PC-3 (cell line): ENCODE measurements at regions not wholly inside any gene's neighbourhood (a gene's known extent, or its start where the extent isn't known, plus 50 kb on each side); places are given as distances from the start of the nearest gene placed in this dataset.
"Not testable (repeated sequence)": the region's sequence is repeated elsewhere in the genome, so short reads cannot be mapped to it uniquely, and the experiment has no call there.

Source experiments
- ATAC-seq: fragments of 200-7000 bp; cut with Tn5 transposase; 2 replicates; pipeline ENCODE4 v1.9.1; 2020; ENCODE audit warnings: mild to moderate bottlenecking, moderate library complexity
- BruUV-seq: library from RNA; stranded (reverse); fragments of 400-500 nt; replicated peaks from 2 replicates; lab custom pipeline; 2021; lab: Mats Ljungman, UMichigan
- CTCF ChIA-PET: fragments of 300-600 bp; sonication (Branson Sonifier 250); formaldehyde crosslinking; loops from one replicate; lab custom pipeline; 2022; ENCODE audit warnings: antibody characterized with exemption; lab: Charles Lee
- POLR2A ChIA-PET: fragments of 300-600 bp; sonication (Branson Sonifier 250); formaldehyde crosslinking; loops from one replicate; lab custom pipeline; 2022; ENCODE audit warnings: antibody characterized with exemption; ENCODE audit not compliant: unreplicated experiment; lab: Charles Lee
- DNase-seq: peaks from one replicate; pipeline ENCODE4 v3.0.0-alpha.2; 2015
- H2AFZ ChIP-seq: fragments of 300-600 bp; sonication (generic); 2 replicates; pipeline ENCODE4 v1.6.0; 2016; ENCODE audit warnings: antibody characterized with exemption, low read length
- H3F3A ChIP-seq: fragments of 300-600 bp; sonication (generic); one replicate; pipeline ENCODE4 v1.6.0; 2017; ENCODE audit warnings: antibody characterized with exemption, low read length, control low read depth, mild to moderate bottlenecking; ENCODE audit not compliant: unreplicated experiment
- H3K27ac ChIP-seq: fragments of 300-600 bp; sonication (generic); 2 replicates; pipeline ENCODE4 v1.5.1; 2016; ENCODE audit warnings: mild to moderate bottlenecking, low read length
- H3K27me3 ChIP-seq: fragments of 300-600 bp; sonication (generic); 2 replicates; pipeline ENCODE4 v1.6.1; 2016; ENCODE audit warnings: low read length, mixed read lengths
- H3K36me3 ChIP-seq: fragments of 300-600 bp; sonication (generic); 2 replicates; pipeline ENCODE4 v1.6.1; 2016; ENCODE audit warnings: low read depth, mixed run types, low read length, mixed read lengths
- H3K4me1 ChIP-seq: fragments of 300-600 bp; sonication (generic); 2 replicates; pipeline ENCODE4 v1.5.1; 2016; ENCODE audit warnings: low read length; ENCODE audit not compliant: insufficient read depth
- H3K4me2 ChIP-seq: fragments of 300-600 bp; sonication (generic); 2 replicates; pipeline ENCODE4 v1.6.0; 2016; ENCODE audit warnings: low read length
- H3K4me3 ChIP-seq: fragments of 300-600 bp; sonication (generic); 2 replicates; pipeline ENCODE4 v1.5.1; 2016; ENCODE audit warnings: mild to moderate bottlenecking, low read length, mixed read lengths
- H3K79me2 ChIP-seq: fragments of 300-600 bp; sonication (generic); 2 replicates; pipeline ENCODE4 v1.6.1; 2017; ENCODE audit warnings: low read length, mixed read lengths
- H3K9ac ChIP-seq: fragments of 300-600 bp; sonication (generic); 2 replicates; pipeline ENCODE4 v1.6.0; 2016; ENCODE audit warnings: mild to moderate bottlenecking, low read length
- H3K9me2 ChIP-seq: fragments of 300-600 bp; sonication (generic); replicated peaks from 2 replicates; pipeline ENCODE4 v1.6.1; 2016; ENCODE audit warnings: mixed run types, low read length, mixed read lengths
- H3K9me3 ChIP-seq: fragments of 300-600 bp; sonication (generic); 2 replicates; pipeline ENCODE4 v1.6.1; 2016; ENCODE audit warnings: low read length, mixed read lengths
- H4K20me1 ChIP-seq: fragments of 300-600 bp; sonication (generic); 2 replicates; pipeline ENCODE4 v1.6.1; 2016; ENCODE audit warnings: low read length, mixed read lengths
- CTCF ChIP-seq: fragments of 300-600 bp; sonication (generic); conservative IDR thresholded peaks from 2 replicates; pipeline ENCODE4 v1.5.1; 2017; ENCODE audit warnings: antibody characterized with exemption, low read depth, mild to moderate bottlenecking, low read length
- EZH2 ChIP-seq: fragments of 300-600 bp; sonication (generic); IDR thresholded peaks from one replicate; pipeline ENCODE4 v1.6.1; 2017; ENCODE audit warnings: antibody characterized with exemption, mild to moderate bottlenecking, low read length; ENCODE audit not compliant: unreplicated experiment
- EZH2phosphoT487 ChIP-seq: fragments of 300-600 bp; sonication (generic); IDR thresholded peaks from 2 replicates; pipeline ENCODE4 v1.6.1; 2018; ENCODE audit warnings: mild to moderate bottlenecking, antibody characterized with exemption, low read length, borderline replicate concordance
- intact Hi-C: fragments of 100-400 bp; cut with micrococcal nuclease; formaldehyde crosslinking; loops from 2 replicates; pipeline ENCODE4 v1.9.0; 2023

- no peak for DNase-seq
- no TSS peak for BruUV-seq
- ATAC-seq, result no peak
- no peaks in the 10 kb centered on the region for H3F3A ChIP-seq
- H3K79me2 ChIP-seq, result no peaks in the 10 kb centered on the region
- H3K9me3 ChIP-seq, result no peaks in the 10 kb centered on the region
- POLR2A ChIA-PET, result no interaction called here
- H3K9me2 ChIP-seq, result no peaks in the 10 kb centered on the region
- no peak overlapping the region for H3K27ac ChIP-seq
- no peak overlapping the region for H2AFZ ChIP-seq
- CTCF ChIA-PET, result no interaction called here
- TF ChIP-seq EZH2, result no peak
- TF ChIP-seq EZH2phosphoT487, result no peak
- TF ChIP-seq CTCF, result no peak
- H3K27me3 ChIP-seq, result 0 out of 2 replicates have a peak, but pooled peaks cover 11% of the 10 kb centered on the region
- H4K20me1 ChIP-seq, result no peaks in the 10 kb centered on the region
- H3K9ac ChIP-seq, result no peak overlapping the region
- no peak overlapping the region for H3K4me3 ChIP-seq
- no peaks in the 10 kb centered on the region for H3K36me3 ChIP-seq
- intact Hi-C loops, result no loop called here
- no peaks in the 10 kb centered on the region for H3K4me1 ChIP-seq
- H3K4me2 ChIP-seq, result no peak overlapping the region
These were observed 61.5 kb downstream of the PRDM13 start for GRCh38 chr6:99668036-99668705.

- Histone ChIP-seq H3K9ac (no peak overlapping the region), H2AFZ (no peak overlapping the region), H3K36me3 (no peaks in the 10 kb centered on the region), H3K79me2 (no peaks in the 10 kb centered on the region), H3F3A (no peaks in the 10 kb centered on the region), H3K4me2 (no peak overlapping the region), H3K4me3 (no peak overlapping the region), H3K9me2 (no peaks in the 10 kb centered on the region), H3K27ac (no peak overlapping the region), H3K4me1 (no peaks in the 10 kb centered on the region), H3K9me3 (no peaks in the 10 kb centered on the region), H4K20me1 (no peaks in the 10 kb centered on the region), H3K27me3 (peaks cover 20% of the 10 kb centered on the region)
- intact Hi-C loops, result no loop called here
- no peak for ATAC-seq
- TF ChIP-seq EZH2phosphoT487 (no peak), CTCF (no peak), EZH2 (no peak)
- no peak for DNase-seq
- CTCF ChIA-PET, result no interaction called here
- POLR2A ChIA-PET, result no interaction called here
- no TSS peak for BruUV-seq
These were observed 83.5 kb downstream of the PRDM13 start for GRCh38 chr6:99689916-99690685.

- POLR2A ChIA-PET, result not testable (repeated sequence)
These were observed 95.7 kb downstream of the PRDM13 start for GRCh38 chr6:99702287-99702686.

More at GRCh38 chr6:99702287-99702686, 95.7 kb downstream of the PRDM13 start:
- H3K9ac ChIP-seq, H3K36me3 ChIP-seq, BruUV-seq, ATAC-seq, H3K4me3 ChIP-seq, H3F3A ChIP-seq, DNase-seq, H2AFZ ChIP-seq, H3K9me2 ChIP-seq, CTCF ChIA-PET, H3K9me3 ChIP-seq, H3K4me2 ChIP-seq, H3K79me2 ChIP-seq, H3K4me1 ChIP-seq, intact Hi-C loops, H4K20me1 ChIP-seq, H3K27ac ChIP-seq: not testable (repeated sequence)
- peaks cover 19% of the 10 kb centered on the region; the same call in 1 of the 2 replicates for H3K27me3 ChIP-seq
